ENCODE measurements at regions not wholly inside any gene's neighbourhood (a gene's known extent, or its start where the extent isn't known, plus 50 kb on each side); places are given as distances from the start of the nearest gene placed in this dataset.

DNA sequence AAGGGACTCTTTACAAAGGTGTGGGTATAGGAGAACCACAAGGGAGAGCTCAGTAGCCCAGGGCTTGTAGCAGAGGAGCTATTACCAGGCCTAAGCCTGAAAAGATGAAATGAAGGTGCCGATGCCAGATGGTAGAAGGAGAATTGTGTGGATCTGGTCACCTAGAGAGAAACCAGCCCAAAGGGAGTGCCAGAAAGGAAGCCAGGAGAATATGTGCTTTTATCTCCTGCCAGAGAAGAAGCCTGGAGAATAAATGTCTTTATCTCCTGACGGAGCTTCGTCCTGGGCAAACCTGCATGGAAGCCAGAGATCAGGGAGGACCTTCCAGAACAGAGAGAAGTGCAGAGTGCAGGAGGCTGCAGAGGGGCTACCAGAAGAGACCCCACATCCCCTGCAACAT lies 142.6 kb downstream of the MED10 start:
- H3K27me3 ChIP-seq (replicated peaks) = no peaks in the 10 kb centered on the region
- no peak for DNase-seq
- H3K4me3 ChIP-seq (ENCODE audit: low read depth, low read length) = no peak overlapping the region
- TF ChIP-seq CTCF (IDR thresholded peaks at IDR 0.05; ENCODE audit: low read depth, low read length, missing control alignments) = no peak
- H3K36me3 ChIP-seq (replicated peaks) = no peaks in the 10 kb centered on the region
- H3K27ac ChIP-seq = no peak overlapping the region
- in situ Hi-C loops (cut with HindIII; ENCODE audit: low pct_ligation_motif_present, low sequenced_read_pairs) = no loop called here

DNA sequence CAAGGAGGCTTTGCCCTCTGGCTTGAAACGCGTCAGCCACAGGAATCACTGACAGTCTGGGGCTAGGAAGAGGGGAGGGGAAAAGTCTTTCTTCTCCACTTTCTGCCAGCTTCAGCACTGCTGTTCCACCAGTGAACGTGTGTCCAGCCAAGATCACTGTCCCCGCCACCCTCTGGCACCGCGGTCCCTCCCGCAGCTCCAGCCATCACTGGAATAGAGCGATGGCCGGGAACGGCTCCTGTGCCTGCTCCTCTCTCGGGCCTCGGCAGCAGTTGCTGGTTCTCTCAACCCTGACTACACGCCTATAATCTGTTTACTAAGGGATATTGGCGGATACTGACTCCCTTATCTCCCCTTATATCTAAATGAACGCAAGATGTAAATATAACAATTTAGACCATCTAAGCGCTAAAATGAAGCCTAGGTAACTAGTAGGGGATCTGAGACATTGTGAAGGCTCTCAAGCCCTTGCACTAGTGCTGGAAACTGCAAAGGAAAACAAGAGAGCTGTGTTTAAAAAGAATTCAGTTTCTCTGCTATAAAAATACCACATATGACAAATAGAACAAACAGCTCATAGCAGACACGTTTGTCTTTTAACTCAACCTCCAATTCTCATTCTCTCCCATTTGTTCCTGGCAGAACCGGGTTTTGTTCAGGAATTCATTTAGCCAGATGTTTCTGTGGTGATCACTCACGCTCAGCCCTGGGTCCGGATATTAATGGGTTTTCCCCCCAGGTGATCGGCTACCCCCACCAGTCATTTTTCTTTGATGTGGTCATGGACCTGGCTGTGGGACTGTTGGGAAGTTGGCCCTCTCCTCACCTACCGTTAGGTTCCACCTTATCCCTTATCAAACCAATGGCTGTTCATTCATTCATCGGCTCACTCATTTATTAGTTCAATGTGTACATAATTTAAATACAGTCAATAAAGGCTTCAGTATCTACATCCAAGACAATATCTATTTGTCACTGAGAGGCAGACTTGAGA lies 149.8 kb downstream of the MED10 start:
- in situ Hi-C loops (cut with HindIII; ENCODE audit: low pct_ligation_motif_present, low sequenced_read_pairs) = no loop called here
- H3K27me3 ChIP-seq (replicated peaks) = no peaks in the 10 kb centered on the region
- H3K36me3 ChIP-seq (replicated peaks) = no peaks in the 10 kb centered on the region
- no peak for TF ChIP-seq CTCF (IDR thresholded peaks at IDR 0.05; ENCODE audit: low read depth, low read length, missing control alignments)
- no peak for DNase-seq
- H3K4me3 ChIP-seq (ENCODE audit: low read depth, low read length) = no peak overlapping the region
- H3K27ac ChIP-seq = no peak overlapping the region

DNA sequence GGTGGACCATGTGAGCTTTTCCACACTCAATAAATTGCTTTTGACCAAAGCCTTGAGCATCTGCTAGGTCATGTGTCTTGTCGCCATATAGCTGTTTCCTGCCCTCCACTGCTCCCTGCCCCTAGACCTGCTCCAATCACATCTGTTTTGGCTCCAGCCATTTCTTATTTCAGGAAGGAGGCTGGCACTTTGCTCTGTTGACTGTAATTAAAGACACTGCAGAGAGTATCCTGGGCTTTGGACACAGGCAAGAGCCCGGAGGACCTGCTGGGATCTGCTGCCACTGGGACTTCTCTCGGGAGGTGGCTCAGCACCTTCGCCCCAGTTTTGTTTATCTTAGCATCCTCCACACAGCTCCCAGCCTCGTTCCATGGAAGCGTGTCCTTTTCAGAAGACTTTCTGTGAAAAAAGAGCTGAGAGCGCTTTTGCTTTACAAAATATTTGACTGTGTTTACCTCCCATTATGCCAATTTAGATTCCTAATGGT lies 153.2 kb downstream of the MED10 start:
- H3K4me3 ChIP-seq (ENCODE audit: low read depth, low read length) = no peak overlapping the region
- no peak for DNase-seq
- H3K36me3 ChIP-seq (replicated peaks) = no peaks in the 10 kb centered on the region
- H3K27ac ChIP-seq = no peak overlapping the region
- no peak for TF ChIP-seq CTCF (IDR thresholded peaks at IDR 0.05; ENCODE audit: low read depth, low read length, missing control alignments)
- in situ Hi-C loops (cut with HindIII; ENCODE audit: low pct_ligation_motif_present, low sequenced_read_pairs) = no loop called here
- no peaks in the 10 kb centered on the region for H3K27me3 ChIP-seq (replicated peaks)

GRCh38 chr5:6224406-6224805 lies 153.9 kb downstream of the MED10 start:
- no peak for TF ChIP-seq CTCF (IDR thresholded peaks at IDR 0.05; ENCODE audit: low read depth, low read length, missing control alignments)
- Histone ChIP-seq H3K27ac (no peak overlapping the region), H3K4me3 (ENCODE audit: low read depth, low read length) (no peak overlapping the region), H3K36me3 (replicated peaks) (no peaks in the 10 kb centered on the region), H3K27me3 (replicated peaks) (no peaks in the 10 kb centered on the region)
- in situ Hi-C loops (cut with HindIII; ENCODE audit: low pct_ligation_motif_present, low sequenced_read_pairs) = no loop called here
- DNase-seq = no peak

- no peak for DNase-seq
- H3K4me3 ChIP-seq (ENCODE audit: low read depth, low read length) = no peak overlapping the region
- no peak for TF ChIP-seq CTCF (IDR thresholded peaks at IDR 0.05; ENCODE audit: low read depth, low read length, missing control alignments)
- H3K27ac ChIP-seq = no peak overlapping the region
- H3K36me3 ChIP-seq (replicated peaks) = no peaks in the 10 kb centered on the region
- H3K27me3 ChIP-seq (replicated peaks) = no peaks in the 10 kb centered on the region
- in situ Hi-C loops (cut with HindIII; ENCODE audit: low pct_ligation_motif_present, low sequenced_read_pairs) = no loop called here
Measured at GRCh38 chr5:6222899-6223298, 155.4 kb downstream of the MED10 start.
